SK-MEL-5 (cell line): ENCODE measurements at regions not wholly inside any gene's neighbourhood (a gene's known extent, or its start where the extent isn't known, plus 50 kb on each side); places are given as distances from the start of the nearest gene placed in this dataset.
"Not testable (repeated sequence)": the region's sequence is repeated elsewhere in the genome, so short reads cannot be mapped to it uniquely, and the experiment has no call there.

Experiments used
- DNase-seq: peaks from one replicate; pipeline ENCODE4 v3.0.0-alpha.2; 2016; ENCODE audit warnings: low read depth, low spot score
- in situ Hi-C: cut with HindIII; loops from 2 replicates; pipeline ENCODE4 v1.10.0; 2016; ENCODE audit warnings: low sequenced_read_pairs, high pct_unique_total_duplicates, low pct_unique_long_range_greater_than_20kb

- no peak for DNase-seq
- in situ Hi-C loops: no loop called here
Observed at GRCh38 chr18:10142056-10142455, 228.2 kb downstream of the VAPA start.

GRCh38 chr18:10142496-10143160 lies 228.8 kb downstream of the VAPA start:
- DNase-seq: no peak
- in situ Hi-C loops: no loop called here

- no peak for DNase-seq
- in situ Hi-C loops: no loop called here
Observed at GRCh38 chr18:10143596-10143995, 229.8 kb downstream of the VAPA start.

- in situ Hi-C loops: no loop called here
- no peak for DNase-seq
Observed at GRCh38 chr18:10145546-10145945, 231.7 kb downstream of the VAPA start.

- in situ Hi-C loops: no loop called here
- DNase-seq: no peak
Observed at GRCh38 chr18:10147226-10147625, 233.4 kb downstream of the VAPA start.

- in situ Hi-C loops: no loop called here
- DNase-seq: no peak
Observed at GRCh38 chr18:10147752-10148151, 233.9 kb downstream of the VAPA start.

GRCh38 chr18:10148189-10148929 lies 234.5 kb downstream of the VAPA start:
- no peak for DNase-seq
- in situ Hi-C loops: no loop called here

- no peak for DNase-seq
- in situ Hi-C loops: no loop called here
Observed at GRCh38 chr18:10149768-10150556, 236.1 kb downstream of the VAPA start.

- DNase-seq, in situ Hi-C loops: not testable (repeated sequence)
Observed at GRCh38 chr18:10150576-10150975, 236.8 kb downstream of the VAPA start.

- no peak for DNase-seq
- in situ Hi-C loops: no loop called here
Observed at GRCh38 chr18:10152475-10152874, 238.7 kb downstream of the VAPA start.

GRCh38 chr18:10153924-10154752 lies 240.3 kb downstream of the VAPA start:
- in situ Hi-C loops: no loop called here
- DNase-seq: no peak

GRCh38 chr18:10157706-10158105 lies 243.9 kb downstream of the VAPA start:
- in situ Hi-C loops: no loop called here
- no peak for DNase-seq

GRCh38 chr18:10160251-10160650 lies 246.4 kb downstream of the VAPA start:
- in situ Hi-C loops: no loop called here
- peak; percentile 86 for DNase-seq

- no peak for DNase-seq
Observed at GRCh38 chr18:10161315-10161714, 247.5 kb downstream of the VAPA start.

GRCh38 chr18:10162340-10162739 lies 248.5 kb downstream of the VAPA start:
- in situ Hi-C loops: no loop called here

More at GRCh38 chr18:10161315-10161714, 247.5 kb downstream of the VAPA start:
- in situ Hi-C loops: no loop called here

GRCh38 chr18:10164271-10165071 lies 250.7 kb downstream of the VAPA start:
- in situ Hi-C loops: no loop called here
- no peak for DNase-seq

More at GRCh38 chr18:10162340-10162739, 248.5 kb downstream of the VAPA start:
- DNase-seq: no peak
